ENCODE measurements at regions not wholly inside any gene's neighbourhood (a gene's known extent, or its start where the extent isn't known, plus 50 kb on each side); places are given as distances from the start of the nearest gene placed in this dataset.
"Not testable (repeated sequence)": the region's sequence is repeated elsewhere in the genome, so short reads cannot be mapped to it uniquely, and the experiment has no call there.

DNA sequence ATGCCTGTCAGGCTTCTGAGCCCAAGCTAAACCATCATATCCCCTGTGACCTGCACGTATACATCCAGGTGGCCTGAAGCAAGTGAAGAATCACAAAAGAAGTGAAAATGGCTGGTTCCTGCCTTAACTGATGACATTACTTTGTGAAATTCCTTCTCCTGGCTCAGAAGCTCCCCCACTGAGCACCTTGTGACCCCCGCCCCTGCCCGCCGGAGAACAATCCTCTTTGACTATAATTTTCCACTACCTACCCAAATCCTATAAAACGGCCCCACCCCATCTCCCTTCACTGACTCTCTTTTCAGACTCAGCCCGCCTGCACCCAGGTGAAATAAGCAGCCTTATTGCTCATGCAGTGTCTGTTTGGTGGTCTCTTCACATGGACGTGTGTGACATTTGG, 673.9 kb upstream of the TPTE start:
- H3K79me2 ChIP-seq (ENCODE audit: insufficient read depth, low read length); H3K27ac Mint-ChIP-seq; H3K36me3 Mint-ChIP-seq; H3K4me1 ChIP-seq (ENCODE audit: control insufficient read depth in 1 of 2, insufficient read depth in 2 of 2, low read length in 2 of 2); H3K4me3 ChIP-seq (replicated peaks in 1 of 3; ENCODE audit: low read depth in 2 of 3, low read length in 3 of 3); intact Hi-C loops (cut with micrococcal nuclease); DNase-seq; H3K9ac ChIP-seq (ENCODE audit: insufficient read depth, low read length, poor library complexity, severe bottlenecking); H3K27me3 ChIP-seq (ENCODE audit: control insufficient read depth in 2 of 2, insufficient read depth in 2 of 2, low read length in 2 of 2); H3K36me3 ChIP-seq (replicated peaks in 1 of 2; ENCODE audit: control insufficient read depth in 1 of 2, insufficient read depth in 2 of 2, low read length in 2 of 2); H2AFZ ChIP-seq (ENCODE audit: insufficient read depth, low read depth, low read length, poor library complexity, severe bottlenecking); H3K4me2 ChIP-seq (replicated peaks; ENCODE audit: extremely low read depth, low read length, poor library complexity, severe bottlenecking); H3K4me1 Mint-ChIP-seq; H3K27ac ChIP-seq (ENCODE audit: low read depth in 1 of 2, low read length in 2 of 2); H4K20me1 ChIP-seq (ENCODE audit: insufficient read depth, low read length); H3K4me3 Mint-ChIP-seq; H3K27me3 Mint-ChIP-seq (ENCODE audit: low read depth in 3 of 3): not testable (repeated sequence)
- H3K9me3 ChIP-seq (replicated peaks in 1 of 2; ENCODE audit: control insufficient read depth in 1 of 2, insufficient read depth in 1 of 2, low read length in 2 of 2) = peaks cover 45 to 57% of the 10 kb centered on the region in 2 donors
- WGBS (ENCODE audit: insufficient coverage) = 87% methylated on average over 4 of the region's 7 CpGs
- peaks cover 4 to 16% (median 7%) of the 10 kb centered on the region in 7 donors for H3K9me3 Mint-ChIP-seq

DNA sequence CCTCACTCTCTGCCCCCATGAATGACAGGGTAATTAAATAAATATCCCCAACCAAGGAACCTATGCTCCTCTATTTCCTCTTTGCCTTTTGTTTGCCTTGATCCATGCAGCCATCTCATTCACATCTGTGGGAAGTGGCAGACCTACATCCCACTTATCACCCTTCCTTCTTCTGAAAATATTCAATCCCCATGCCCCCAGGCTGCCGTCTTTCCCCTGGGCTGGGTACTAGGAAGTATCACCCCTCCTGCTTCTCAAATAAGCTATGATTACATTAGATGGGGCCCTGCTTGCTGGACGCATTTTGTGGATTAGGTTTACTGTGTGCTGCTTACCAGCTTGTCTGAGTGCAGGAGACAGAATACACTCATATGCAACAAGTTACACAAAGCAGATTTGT, 670.2 kb upstream of the TPTE start:
- H3K9ac ChIP-seq (ENCODE audit: insufficient read depth, low read length, poor library complexity, severe bottlenecking); H3K4me1 ChIP-seq (ENCODE audit: control insufficient read depth in 1 of 2, insufficient read depth in 2 of 2, low read length in 2 of 2); intact Hi-C loops (cut with micrococcal nuclease); H3K4me3 ChIP-seq (replicated peaks in 1 of 3; ENCODE audit: low read depth in 2 of 3, low read length in 3 of 3); H3K4me2 ChIP-seq (replicated peaks; ENCODE audit: extremely low read depth, low read length, poor library complexity, severe bottlenecking); H3K4me3 Mint-ChIP-seq; DNase-seq; H3K27me3 ChIP-seq (ENCODE audit: control insufficient read depth in 2 of 2, insufficient read depth in 2 of 2, low read length in 2 of 2); H4K20me1 ChIP-seq (ENCODE audit: insufficient read depth, low read length); H3K79me2 ChIP-seq (ENCODE audit: insufficient read depth, low read length); H3K27ac Mint-ChIP-seq; H3K36me3 ChIP-seq (replicated peaks in 1 of 2; ENCODE audit: control insufficient read depth in 1 of 2, insufficient read depth in 2 of 2, low read length in 2 of 2); H3K27ac ChIP-seq (ENCODE audit: low read depth in 1 of 2, low read length in 2 of 2); H3K27me3 Mint-ChIP-seq (ENCODE audit: low read depth in 3 of 3); H3K4me1 Mint-ChIP-seq; H2AFZ ChIP-seq (ENCODE audit: insufficient read depth, low read depth, low read length, poor library complexity, severe bottlenecking); H3K36me3 Mint-ChIP-seq: not testable (repeated sequence)
- WGBS (ENCODE audit: insufficient coverage) = no CpG with 5 or more reads among the region's 2 CpGs
- peaks cover 40 to 45% of the 10 kb centered on the region in 2 donors for H3K9me3 ChIP-seq (replicated peaks in 1 of 2; ENCODE audit: control insufficient read depth in 1 of 2, insufficient read depth in 1 of 2, low read length in 2 of 2)
- peaks cover 0 to 11% (median 6%) of the 10 kb centered on the region in 7 donors for H3K9me3 Mint-ChIP-seq

GRCh38 chr21:9851695-9852094, 669.7 kb upstream of the TPTE start:
- H3K4me2 ChIP-seq (replicated peaks; ENCODE audit: extremely low read depth, low read length, poor library complexity, severe bottlenecking); H4K20me1 ChIP-seq (ENCODE audit: insufficient read depth, low read length); DNase-seq; H3K27me3 Mint-ChIP-seq (ENCODE audit: low read depth in 3 of 3); H3K4me3 Mint-ChIP-seq; H3K9ac ChIP-seq (ENCODE audit: insufficient read depth, low read length, poor library complexity, severe bottlenecking); H3K27ac ChIP-seq (ENCODE audit: low read depth in 1 of 2, low read length in 2 of 2); H3K4me1 Mint-ChIP-seq; H3K36me3 ChIP-seq (replicated peaks in 1 of 2; ENCODE audit: control insufficient read depth in 1 of 2, insufficient read depth in 2 of 2, low read length in 2 of 2); H3K27ac Mint-ChIP-seq; intact Hi-C loops (cut with micrococcal nuclease); H3K27me3 ChIP-seq (ENCODE audit: control insufficient read depth in 2 of 2, insufficient read depth in 2 of 2, low read length in 2 of 2); H3K4me3 ChIP-seq (replicated peaks in 1 of 3; ENCODE audit: low read depth in 2 of 3, low read length in 3 of 3); H3K79me2 ChIP-seq (ENCODE audit: insufficient read depth, low read length); H3K36me3 Mint-ChIP-seq; H3K4me1 ChIP-seq (ENCODE audit: control insufficient read depth in 1 of 2, insufficient read depth in 2 of 2, low read length in 2 of 2); H2AFZ ChIP-seq (ENCODE audit: insufficient read depth, low read depth, low read length, poor library complexity, severe bottlenecking): not testable (repeated sequence)
- WGBS (ENCODE audit: insufficient coverage) = 69% methylated on average over 3 of the region's 7 CpGs
- H3K9me3 Mint-ChIP-seq = peaks cover 0 to 11% (median 7%) of the 10 kb centered on the region in 7 donors
- peaks cover 40 to 41% of the 10 kb centered on the region in 2 donors for H3K9me3 ChIP-seq (replicated peaks in 1 of 2; ENCODE audit: control insufficient read depth in 1 of 2, insufficient read depth in 1 of 2, low read length in 2 of 2)

GRCh38 chr21:9857563-9857962, 663.8 kb upstream of the TPTE start:
- H3K36me3 Mint-ChIP-seq; H3K27ac ChIP-seq (ENCODE audit: low read depth in 1 of 2, low read length in 2 of 2); intact Hi-C loops (cut with micrococcal nuclease); H3K9ac ChIP-seq (ENCODE audit: insufficient read depth, low read length, poor library complexity, severe bottlenecking); H3K36me3 ChIP-seq (replicated peaks in 1 of 2; ENCODE audit: control insufficient read depth in 1 of 2, insufficient read depth in 2 of 2, low read length in 2 of 2); H3K27me3 ChIP-seq (ENCODE audit: control insufficient read depth in 2 of 2, insufficient read depth in 2 of 2, low read length in 2 of 2); H3K4me1 Mint-ChIP-seq; H3K4me2 ChIP-seq (replicated peaks; ENCODE audit: extremely low read depth, low read length, poor library complexity, severe bottlenecking); H4K20me1 ChIP-seq (ENCODE audit: insufficient read depth, low read length); H3K4me3 Mint-ChIP-seq; DNase-seq; H3K79me2 ChIP-seq (ENCODE audit: insufficient read depth, low read length); H3K4me3 ChIP-seq (replicated peaks in 1 of 3; ENCODE audit: low read depth in 2 of 3, low read length in 3 of 3); H3K4me1 ChIP-seq (ENCODE audit: control insufficient read depth in 1 of 2, insufficient read depth in 2 of 2, low read length in 2 of 2); H3K27ac Mint-ChIP-seq; H2AFZ ChIP-seq (ENCODE audit: insufficient read depth, low read depth, low read length, poor library complexity, severe bottlenecking); H3K27me3 Mint-ChIP-seq (ENCODE audit: low read depth in 3 of 3): not testable (repeated sequence)
- H3K9me3 ChIP-seq (replicated peaks in 1 of 2; ENCODE audit: control insufficient read depth in 1 of 2, insufficient read depth in 1 of 2, low read length in 2 of 2) = peaks cover 13 to 15% of the 10 kb centered on the region in 2 donors
- 70% methylated on average over 8 of the region's 9 CpGs for WGBS (ENCODE audit: insufficient coverage)
- H3K9me3 Mint-ChIP-seq = peaks cover 3 to 23% (median 10%) of the 10 kb centered on the region in 7 donors

All from CD14-positive monocyte (primary cell).